ENCODE measurements at regions not wholly inside any gene's neighbourhood (a gene's known extent, or its start where the extent isn't known, plus 50 kb on each side); places are given as distances from the start of the nearest gene placed in this dataset.

DNA sequence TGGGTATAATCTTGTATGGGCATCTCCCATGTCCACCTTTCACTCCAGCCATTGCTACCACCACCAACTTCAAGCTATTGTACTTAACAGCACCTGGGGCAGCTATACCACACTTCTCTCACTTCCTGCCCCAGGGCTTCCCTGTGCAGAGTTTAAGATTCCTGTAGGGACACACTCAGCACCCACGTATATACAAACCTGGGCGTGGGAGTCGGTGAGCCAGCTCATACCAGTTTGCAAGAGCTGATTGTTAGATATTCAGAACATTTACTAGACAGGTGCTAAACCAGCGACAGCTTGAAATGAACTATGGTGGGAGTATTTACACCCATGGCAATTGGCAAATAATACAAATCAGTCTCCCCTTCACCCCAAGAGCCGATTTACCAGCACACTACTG lies 114.8 kb upstream of the CSF3R start:
- peaks cover 0 to 61% (median 12%) of the 10 kb centered on the region in 9 donors for H3K27me3 ChIP-seq
- H3K4me1 ChIP-seq: no peaks in the 10 kb centered on the region
- DNase-seq: no peak
- no peaks in the 10 kb centered on the region for H3K36me3 ChIP-seq
- no peak for ATAC-seq
- H3K9me3 ChIP-seq: no peaks in the 10 kb centered on the region
- intact Hi-C loops (cut with DNase I): no loop called here
- no peak overlapping the region for H3K27ac ChIP-seq
- no peak overlapping the region for H3K4me3 ChIP-seq
- WGBS, 4 donors: 74 to 81% (median 77%) methylated on average over 5 of the region's 5 CpGs
- TF ChIP-seq POLR2A (IDR thresholded peaks at IDR 0.05): no peak
- TF ChIP-seq, protein P1, sequence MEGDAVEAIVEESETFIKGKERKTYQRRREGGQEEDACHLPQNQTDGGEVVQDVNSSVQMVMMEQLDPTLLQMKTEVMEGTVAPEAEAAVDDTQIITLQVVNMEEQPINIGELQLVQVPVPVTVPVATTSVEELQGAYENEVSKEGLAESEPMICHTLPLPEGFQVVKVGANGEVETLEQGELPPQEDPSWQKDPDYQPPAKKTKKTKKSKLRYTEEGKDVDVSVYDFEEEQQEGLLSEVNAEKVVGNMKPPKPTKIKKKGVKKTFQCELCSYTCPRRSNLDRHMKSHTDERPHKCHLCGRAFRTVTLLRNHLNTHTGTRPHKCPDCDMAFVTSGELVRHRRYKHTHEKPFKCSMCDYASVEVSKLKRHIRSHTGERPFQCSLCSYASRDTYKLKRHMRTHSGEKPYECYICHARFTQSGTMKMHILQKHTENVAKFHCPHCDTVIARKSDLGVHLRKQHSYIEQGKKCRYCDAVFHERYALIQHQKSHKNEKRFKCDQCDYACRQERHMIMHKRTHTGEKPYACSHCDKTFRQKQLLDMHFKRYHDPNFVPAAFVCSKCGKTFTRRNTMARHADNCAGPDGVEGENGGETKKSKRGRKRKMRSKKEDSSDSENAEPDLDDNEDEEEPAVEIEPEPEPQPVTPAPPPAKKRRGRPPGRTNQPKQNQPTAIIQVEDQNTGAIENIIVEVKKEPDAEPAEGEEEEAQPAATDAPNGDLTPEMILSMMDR (IDR thresholded peaks at IDR 0.05): no peak

GRCh38 chr1:36595921-36596320 lies 113.2 kb upstream of the CSF3R start:
- Histone ChIP-seq H3K4me3 (no peak overlapping the region), H3K9me3 (no peaks in the 10 kb centered on the region), H3K27me3 (peaks cover 0 to 75% (median 15%) of the 10 kb centered on the region in 9 donors), H3K36me3 (no peaks in the 10 kb centered on the region), H3K27ac (no peak overlapping the region), H3K4me1 (no peaks in the 10 kb centered on the region)
- ATAC-seq (no peak), DNase-seq (no peak)
- intact Hi-C loops (cut with DNase I): no loop called here
- TF ChIP-seq, protein P1 (IDR thresholded peaks at IDR 0.05): no peak
- TF ChIP-seq POLR2A (IDR thresholded peaks at IDR 0.05): no peak
- 74 to 84% (median 79%) methylated on average over 6 to 11 of the region's 11 CpGs for WGBS, 4 donors

- Histone ChIP-seq H3K9me3 (no peaks in the 10 kb centered on the region), H3K27me3 (peaks cover 0 to 77% (median 17%) of the 10 kb centered on the region in 9 donors), H3K27ac (no peak overlapping the region), H3K4me3 (no peak overlapping the region), H3K4me1 (no peaks in the 10 kb centered on the region), H3K36me3 (no peaks in the 10 kb centered on the region)
- TF ChIP-seq, protein P1 (IDR thresholded peaks at IDR 0.05): no peak
- no peak for TF ChIP-seq POLR2A (IDR thresholded peaks at IDR 0.05)
- intact Hi-C loops (cut with DNase I): no loop called here
- no peak for ATAC-seq
- WGBS, 4 donors: 14 to 28% (median 21%) methylated on average over 11 of the region's 11 CpGs
- no peak for DNase-seq
Observed at GRCh38 chr1:36595349-36595748, 112.6 kb upstream of the CSF3R start.

- H3K27ac ChIP-seq: no peak overlapping the region
- H3K4me1 ChIP-seq: no peaks in the 10 kb centered on the region
- TF ChIP-seq, protein P1 (IDR thresholded peaks at IDR 0.05): no peak
- no peak for TF ChIP-seq POLR2A (IDR thresholded peaks at IDR 0.05)
- intact Hi-C loops (cut with DNase I): no loop called here
- no peak for ATAC-seq
- no peak for DNase-seq
- H3K4me3 ChIP-seq: no peak overlapping the region
- H3K27me3 ChIP-seq: peaks cover 0 to 87% (median 21%) of the 10 kb centered on the region in 9 donors
- no peaks in the 10 kb centered on the region for H3K36me3 ChIP-seq
- H3K9me3 ChIP-seq: no peaks in the 10 kb centered on the region
- WGBS, 4 donors: 71 to 75% (median 73%) methylated on average over 7 of the region's 7 CpGs
Observed at GRCh38 chr1:36594023-36594422, 111.3 kb upstream of the CSF3R start.

Data from heart left ventricle (tissue), 16 donors.